ENCODE measurements at regions not wholly inside any gene's neighbourhood (a gene's known extent, or its start where the extent isn't known, plus 50 kb on each side); places are given as distances from the start of the nearest gene placed in this dataset.

DNA sequence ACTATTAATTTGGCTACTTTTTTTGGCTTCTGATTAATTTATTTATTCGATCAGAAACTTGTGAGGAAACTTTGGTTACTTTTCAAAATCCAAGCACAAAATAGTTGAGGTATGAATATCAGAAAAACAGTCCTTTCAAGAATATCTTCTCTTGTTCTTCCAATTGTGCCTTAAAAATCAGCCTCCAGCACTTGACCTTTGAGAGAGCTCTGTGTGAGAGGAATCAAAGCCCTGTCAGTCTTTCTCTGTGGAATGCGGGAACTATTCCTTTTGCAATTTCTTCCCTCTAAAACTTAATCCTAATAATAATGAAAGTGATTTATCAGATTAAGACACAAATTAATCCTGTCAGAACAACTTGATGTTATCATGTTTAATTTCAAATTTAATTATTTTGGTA, 185.9 kb downstream of the ABHD5 start:
- Histone ChIP-seq H4K20me1 (ENCODE audit: control insufficient read depth, insufficient read depth, low read length, poor library complexity, severe bottlenecking) (no peaks in the 10 kb centered on the region), H3K4me2 (replicated peaks; ENCODE audit: low read depth, low read length, poor library complexity, severe bottlenecking) (no peak overlapping the region), H3K27me3 (replicated peaks in 1 of 4; ENCODE audit: control extremely low read depth in 1 of 4, control insufficient read depth in 3 of 4, insufficient read depth in 4 of 4, low read length in 3 of 4) (peaks cover 0 to 2% (median 0%) of the 10 kb centered on the region in 4 experiments), H2AFZ (ENCODE audit: insufficient read depth, low read depth, low read length, poor library complexity, severe bottlenecking) (no peak overlapping the region), H3K79me2 (ENCODE audit: control insufficient read depth, insufficient read depth, low read length) (no peaks in the 10 kb centered on the region), H3K36me3 (replicated peaks in 1 of 2; ENCODE audit: control extremely low read depth in 1 of 2, control insufficient read depth in 1 of 2, extremely low read depth in 1 of 2, insufficient read depth in 2 of 2, low read length in 1 of 2) (no peaks in the 10 kb centered on the region), H3K9ac (ENCODE audit: low read length) (no peak overlapping the region), H3K27ac (ENCODE audit: low read length in 2 of 2) (no peak overlapping the region), H3K9me3 (ENCODE audit: control extremely low read depth in 1 of 3, control insufficient read depth in 2 of 3, insufficient read depth in 1 of 3, low read length in 2 of 3) (no peaks in the 10 kb centered on the region), H3K4me1 (ENCODE audit: control insufficient read depth in 2 of 2, insufficient read depth in 2 of 2, low read length in 2 of 2) (no peaks in the 10 kb centered on the region), H3K4me3 (ENCODE audit: control extremely low read depth in 1 of 5, extremely low read depth in 1 of 5, insufficient read depth in 1 of 5, low read depth in 2 of 5, low read length in 4 of 5) (no peak overlapping the region)
- Mint-ChIP-seq H3K4me3 (no peak overlapping the region), H3K27ac (no peak overlapping the region), H3K9me3 (ENCODE audit: insufficient read depth) (no peaks in the 10 kb centered on the region), H3K4me1 (no peaks in the 10 kb centered on the region), H3K27me3 (peaks cover 10% of the 10 kb centered on the region)
- WGBS (ENCODE audit: insufficient coverage), result no CpG with 5 or more reads among the region's 2 CpGs
- no peak for TF ChIP-seq EZH2 (IDR thresholded peaks at IDR 0.05; ENCODE audit: borderline replicate concordance, insufficient read depth, low read depth, low read length, poor library complexity, severe bottlenecking)
- TF ChIP-seq, protein P1, sequence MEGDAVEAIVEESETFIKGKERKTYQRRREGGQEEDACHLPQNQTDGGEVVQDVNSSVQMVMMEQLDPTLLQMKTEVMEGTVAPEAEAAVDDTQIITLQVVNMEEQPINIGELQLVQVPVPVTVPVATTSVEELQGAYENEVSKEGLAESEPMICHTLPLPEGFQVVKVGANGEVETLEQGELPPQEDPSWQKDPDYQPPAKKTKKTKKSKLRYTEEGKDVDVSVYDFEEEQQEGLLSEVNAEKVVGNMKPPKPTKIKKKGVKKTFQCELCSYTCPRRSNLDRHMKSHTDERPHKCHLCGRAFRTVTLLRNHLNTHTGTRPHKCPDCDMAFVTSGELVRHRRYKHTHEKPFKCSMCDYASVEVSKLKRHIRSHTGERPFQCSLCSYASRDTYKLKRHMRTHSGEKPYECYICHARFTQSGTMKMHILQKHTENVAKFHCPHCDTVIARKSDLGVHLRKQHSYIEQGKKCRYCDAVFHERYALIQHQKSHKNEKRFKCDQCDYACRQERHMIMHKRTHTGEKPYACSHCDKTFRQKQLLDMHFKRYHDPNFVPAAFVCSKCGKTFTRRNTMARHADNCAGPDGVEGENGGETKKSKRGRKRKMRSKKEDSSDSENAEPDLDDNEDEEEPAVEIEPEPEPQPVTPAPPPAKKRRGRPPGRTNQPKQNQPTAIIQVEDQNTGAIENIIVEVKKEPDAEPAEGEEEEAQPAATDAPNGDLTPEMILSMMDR (IDR thresholded peaks at IDR 0.05), result no peak
- intact Hi-C loops (cut with micrococcal nuclease), result no loop called here
- DNase-seq, result no peak
- POLR2A ChIA-PET, result no interaction called here
- ATAC-seq (ENCODE audit: low read depth), result no peak
- CTCF ChIA-PET, result no interaction called here

GRCh38 chr3:43879166-43879565, 188.4 kb downstream of the ABHD5 start:
- Histone ChIP-seq H3K4me2 (replicated peaks; ENCODE audit: low read depth, low read length, poor library complexity, severe bottlenecking) (no peak overlapping the region), H3K4me1 (ENCODE audit: control insufficient read depth in 2 of 2, insufficient read depth in 2 of 2, low read length in 2 of 2) (no peaks in the 10 kb centered on the region), H3K27me3 (replicated peaks in 1 of 4; ENCODE audit: control extremely low read depth in 1 of 4, control insufficient read depth in 3 of 4, insufficient read depth in 4 of 4, low read length in 3 of 4) (no peaks in the 10 kb centered on the region), H3K9me3 (ENCODE audit: control extremely low read depth in 1 of 3, control insufficient read depth in 2 of 3, insufficient read depth in 1 of 3, low read length in 2 of 3) (no peaks in the 10 kb centered on the region), H3K36me3 (replicated peaks in 1 of 2; ENCODE audit: control extremely low read depth in 1 of 2, control insufficient read depth in 1 of 2, extremely low read depth in 1 of 2, insufficient read depth in 2 of 2, low read length in 1 of 2) (no peaks in the 10 kb centered on the region), H4K20me1 (ENCODE audit: control insufficient read depth, insufficient read depth, low read length, poor library complexity, severe bottlenecking) (no peaks in the 10 kb centered on the region), H3K4me3 (ENCODE audit: control extremely low read depth in 1 of 5, extremely low read depth in 1 of 5, insufficient read depth in 1 of 5, low read depth in 2 of 5, low read length in 4 of 5) (no peak overlapping the region), H3K9ac (ENCODE audit: low read length) (no peak overlapping the region), H2AFZ (ENCODE audit: insufficient read depth, low read depth, low read length, poor library complexity, severe bottlenecking) (no peak overlapping the region), H3K27ac (ENCODE audit: low read length in 2 of 2) (no peak overlapping the region), H3K79me2 (ENCODE audit: control insufficient read depth, insufficient read depth, low read length) (no peaks in the 10 kb centered on the region)
- WGBS (ENCODE audit: insufficient coverage), result 30% methylated on average over 1 of the region's 4 CpGs
- CTCF ChIA-PET, result interaction anchor here (0.7 to 2.0 kb wide), 12 partner anchors 9 to 554 kb away, joined by 3 to 10 read pairs (median 4); no protein-coding TSS in a partner anchor
- Mint-ChIP-seq H3K27me3 (peaks cover 3% of the 10 kb centered on the region), H3K9me3 (ENCODE audit: insufficient read depth) (no peaks in the 10 kb centered on the region), H3K4me1 (no peaks in the 10 kb centered on the region), H3K27ac (no peak overlapping the region), H3K4me3 (no peak overlapping the region)
- DNase-seq, result peak; percentile 39
- POLR2A ChIA-PET, result no interaction called here
- intact Hi-C loops (cut with micrococcal nuclease), result loop anchor here (1.0 kb wide), 2 partner anchors 235 to 319 kb away; no protein-coding TSS in a partner anchor
- TF ChIP-seq EZH2 (IDR thresholded peaks at IDR 0.05; ENCODE audit: borderline replicate concordance, insufficient read depth, low read depth, low read length, poor library complexity, severe bottlenecking), result no peak
- TF ChIP-seq, protein P1 (IDR thresholded peaks at IDR 0.05), result peak; percentile 37
- no peak for ATAC-seq (ENCODE audit: low read depth)
